ENCODE measurements at regions not wholly inside any gene's neighbourhood (a gene's known extent, or its start where the extent isn't known, plus 50 kb on each side); places are given as distances from the start of the nearest gene placed in this dataset.

DNA sequence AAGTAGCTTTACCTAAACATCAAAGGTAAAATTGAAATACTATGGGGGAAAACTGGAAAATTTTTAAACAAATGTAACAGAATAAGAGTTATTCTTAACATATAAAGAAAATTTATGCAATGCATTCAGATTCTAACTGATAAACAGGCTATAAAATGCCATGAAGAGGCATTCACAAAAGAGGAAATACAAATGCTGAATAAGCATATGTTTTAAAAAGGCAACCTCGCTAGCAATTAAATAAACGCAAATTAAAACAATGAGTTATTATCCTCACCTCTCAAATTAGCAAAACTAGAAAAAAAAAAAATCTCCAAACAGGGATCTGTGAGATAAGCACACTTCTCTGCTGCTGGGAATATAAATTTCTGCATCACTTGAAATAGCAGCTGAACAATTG, 63.2 kb upstream of the BRINP1 start:
- no peaks in the 10 kb centered on the region for H3K36me3 ChIP-seq (ENCODE audit: control insufficient read depth, insufficient read depth, low read length)
- H3K9ac ChIP-seq = no peak overlapping the region
- TF ChIP-seq, protein P1, sequence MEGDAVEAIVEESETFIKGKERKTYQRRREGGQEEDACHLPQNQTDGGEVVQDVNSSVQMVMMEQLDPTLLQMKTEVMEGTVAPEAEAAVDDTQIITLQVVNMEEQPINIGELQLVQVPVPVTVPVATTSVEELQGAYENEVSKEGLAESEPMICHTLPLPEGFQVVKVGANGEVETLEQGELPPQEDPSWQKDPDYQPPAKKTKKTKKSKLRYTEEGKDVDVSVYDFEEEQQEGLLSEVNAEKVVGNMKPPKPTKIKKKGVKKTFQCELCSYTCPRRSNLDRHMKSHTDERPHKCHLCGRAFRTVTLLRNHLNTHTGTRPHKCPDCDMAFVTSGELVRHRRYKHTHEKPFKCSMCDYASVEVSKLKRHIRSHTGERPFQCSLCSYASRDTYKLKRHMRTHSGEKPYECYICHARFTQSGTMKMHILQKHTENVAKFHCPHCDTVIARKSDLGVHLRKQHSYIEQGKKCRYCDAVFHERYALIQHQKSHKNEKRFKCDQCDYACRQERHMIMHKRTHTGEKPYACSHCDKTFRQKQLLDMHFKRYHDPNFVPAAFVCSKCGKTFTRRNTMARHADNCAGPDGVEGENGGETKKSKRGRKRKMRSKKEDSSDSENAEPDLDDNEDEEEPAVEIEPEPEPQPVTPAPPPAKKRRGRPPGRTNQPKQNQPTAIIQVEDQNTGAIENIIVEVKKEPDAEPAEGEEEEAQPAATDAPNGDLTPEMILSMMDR (IDR thresholded peaks at IDR 0.05) = no peak

DNA sequence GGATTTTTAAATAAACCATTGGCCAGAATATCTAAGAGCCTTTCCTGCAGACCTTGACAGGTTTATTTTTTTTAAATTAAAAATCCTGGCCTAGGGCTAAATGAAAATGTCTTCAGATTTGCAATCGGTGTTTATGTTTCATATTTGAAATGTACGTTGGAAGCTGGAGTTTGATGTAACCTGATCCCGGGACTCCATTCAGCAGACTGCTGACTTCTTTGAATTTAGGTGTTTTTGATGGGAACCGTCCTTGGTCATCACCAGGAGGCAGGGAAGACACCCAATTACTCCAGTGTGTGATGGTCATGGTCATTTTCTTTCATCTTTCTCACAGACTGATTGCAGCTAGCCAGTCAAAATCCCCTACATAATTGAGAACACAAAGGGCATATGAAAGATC, 60.1 kb upstream of the BRINP1 start:
- H3K9me3 ChIP-seq (ENCODE audit: control insufficient read depth, low read length) = no peaks in the 10 kb centered on the region
- no peak overlapping the region for H3K4me3 ChIP-seq (ENCODE audit: low read depth, low read length)
- no peaks in the 10 kb centered on the region for H3K27me3 ChIP-seq (ENCODE audit: control insufficient read depth, insufficient read depth, low read length)
- no peak overlapping the region for H2AFZ ChIP-seq
- TF ChIP-seq, protein P1 (IDR thresholded peaks at IDR 0.05) = no peak
- no peak overlapping the region for H3K27ac ChIP-seq
- no peaks in the 10 kb centered on the region for H3K36me3 ChIP-seq (ENCODE audit: control insufficient read depth, insufficient read depth, low read length)
- no peaks in the 10 kb centered on the region for H3K79me2 ChIP-seq
- H3K4me1 ChIP-seq = no peaks in the 10 kb centered on the region
- no peak overlapping the region for H3K9ac ChIP-seq
- no peak overlapping the region for H3K4me2 ChIP-seq (ENCODE audit: low read length)

More for the DNA sequence above, 63.2 kb upstream of the BRINP1 start:
- H3K4me1 ChIP-seq = no peaks in the 10 kb centered on the region
- no peaks in the 10 kb centered on the region for H3K9me3 ChIP-seq (ENCODE audit: control insufficient read depth, low read length)
- no peak overlapping the region for H3K4me2 ChIP-seq (ENCODE audit: low read length)
- H3K27me3 ChIP-seq (ENCODE audit: control insufficient read depth, insufficient read depth, low read length) = no peaks in the 10 kb centered on the region
- no peaks in the 10 kb centered on the region for H3K79me2 ChIP-seq
- no peak overlapping the region for H3K27ac ChIP-seq
- no peak overlapping the region for H3K4me3 ChIP-seq (ENCODE audit: low read depth, low read length)
- H2AFZ ChIP-seq = no peak overlapping the region

DNA sequence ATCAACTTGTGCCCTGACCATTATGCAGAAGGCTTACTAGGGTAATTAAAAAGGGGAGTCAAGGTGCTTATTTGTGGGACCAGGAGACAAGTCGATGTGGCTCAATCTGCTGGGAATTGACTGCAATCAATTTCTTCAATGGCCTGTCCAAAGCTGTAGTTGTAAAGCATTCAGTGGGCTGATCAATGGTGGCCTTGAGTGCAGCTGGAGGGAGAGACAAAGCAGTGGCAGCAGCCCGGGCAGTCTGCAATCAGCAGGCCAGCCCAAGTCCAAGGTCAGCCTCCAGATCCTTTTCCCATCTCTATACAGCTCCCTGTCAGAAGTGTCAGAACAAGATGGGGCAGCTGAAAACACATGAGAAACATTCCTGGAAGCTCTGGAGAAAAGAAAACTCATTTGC, 51.0 kb upstream of the BRINP1 start:
- no peak overlapping the region for H3K4me2 ChIP-seq (ENCODE audit: low read length)
- H3K36me3 ChIP-seq (ENCODE audit: control insufficient read depth, insufficient read depth, low read length) = no peaks in the 10 kb centered on the region
- H3K27me3 ChIP-seq (ENCODE audit: control insufficient read depth, insufficient read depth, low read length) = no peaks in the 10 kb centered on the region
- TF ChIP-seq, protein P1 (IDR thresholded peaks at IDR 0.05) = no peak
- H3K9ac ChIP-seq = no peak overlapping the region
- no peak overlapping the region for H3K4me3 ChIP-seq (ENCODE audit: low read depth, low read length)
- no peak overlapping the region for H2AFZ ChIP-seq
- H3K4me1 ChIP-seq = no peaks in the 10 kb centered on the region
- H3K79me2 ChIP-seq = no peaks in the 10 kb centered on the region
- no peak overlapping the region for H3K27ac ChIP-seq
- H3K9me3 ChIP-seq (ENCODE audit: control insufficient read depth, low read length) = no peaks in the 10 kb centered on the region
